ENCODE measurements at regions not wholly inside any gene's neighbourhood (a gene's known extent, or its start where the extent isn't known, plus 50 kb on each side); places are given as distances from the start of the nearest gene placed in this dataset.

GRCh38 chr18:33924576-33924975 is 300.1 kb downstream of the NOL4 start:
- no peaks in the 10 kb centered on the region for H4K20me1 ChIP-seq (ENCODE audit: insufficient read depth)
- no peaks in the 10 kb centered on the region for H3K9me2 ChIP-seq (ENCODE audit: insufficient read depth, low read length)
- H2AFZ ChIP-seq (ENCODE audit: low read depth, low read length): no peak overlapping the region
- no peak overlapping the region for H3K4me2 ChIP-seq (ENCODE audit: low read length)
- TF ChIP-seq EP300 (conservative IDR thresholded peaks at IDR 0.05; ENCODE audit: poor library complexity, severe bottlenecking) (no peak), EZH2 (IDR thresholded peaks at IDR 0.05; ENCODE audit: borderline replicate concordance, insufficient read depth, low read length, poor library complexity, severe bottlenecking) (no peak), POLR2AphosphoS5 (IDR thresholded peaks at IDR 0.05) (no peak), RAD21 (conservative IDR thresholded peaks at IDR 0.05) (no peak)
- H3K9ac ChIP-seq (ENCODE audit: low read length): no peak overlapping the region
- no peaks in the 10 kb centered on the region for H3K36me3 ChIP-seq (ENCODE audit: insufficient read depth, low read length)
- H3K27me3 ChIP-seq (ENCODE audit: insufficient read depth, low read depth, low read length): no peaks in the 10 kb centered on the region
- no peak overlapping the region for H3K4me3 ChIP-seq (ENCODE audit: low read length)
- no peaks in the 10 kb centered on the region for H3F3A ChIP-seq (ENCODE audit: insufficient read depth, low read length, poor library complexity, severe bottlenecking)
- H3K27ac ChIP-seq (ENCODE audit: low read length): no peak overlapping the region
- no peaks in the 10 kb centered on the region for H3K79me2 ChIP-seq (replicated peaks; ENCODE audit: insufficient read depth, low read length)
- H3K9me3 ChIP-seq (ENCODE audit: low read length): no peaks in the 10 kb centered on the region

GRCh38 chr18:33923980-33924379 is 300.7 kb downstream of the NOL4 start:
- Histone ChIP-seq H3K27ac (ENCODE audit: low read length) (no peak overlapping the region), H3F3A (ENCODE audit: insufficient read depth, low read length, poor library complexity, severe bottlenecking) (no peaks in the 10 kb centered on the region), H3K4me2 (ENCODE audit: low read length) (no peak overlapping the region), H3K27me3 (ENCODE audit: insufficient read depth, low read depth, low read length) (no peaks in the 10 kb centered on the region), H3K9ac (ENCODE audit: low read length) (no peak overlapping the region), H3K9me2 (ENCODE audit: insufficient read depth, low read length) (no peaks in the 10 kb centered on the region), H4K20me1 (ENCODE audit: insufficient read depth) (no peaks in the 10 kb centered on the region), H3K4me3 (ENCODE audit: low read length) (peak overlapping the region; percentile 8), H2AFZ (ENCODE audit: low read depth, low read length) (no peak overlapping the region), H3K79me2 (replicated peaks; ENCODE audit: insufficient read depth, low read length) (no peaks in the 10 kb centered on the region), H3K9me3 (ENCODE audit: low read length) (no peaks in the 10 kb centered on the region), H3K36me3 (ENCODE audit: insufficient read depth, low read length) (no peaks in the 10 kb centered on the region)
- no peak for TF ChIP-seq SMC3 (conservative IDR thresholded peaks at IDR 0.05; ENCODE audit: poor library complexity)
- no peak for TF ChIP-seq EP300 (conservative IDR thresholded peaks at IDR 0.05; ENCODE audit: poor library complexity, severe bottlenecking)
- TF ChIP-seq POLR2AphosphoS5 (IDR thresholded peaks at IDR 0.05): no peak
- TF ChIP-seq CTCF (IDR thresholded peaks at IDR 0.05; ENCODE audit: poor library complexity, severe bottlenecking): no peak
- no peak for TF ChIP-seq MXI1 (conservative IDR thresholded peaks at IDR 0.05; ENCODE audit: poor library complexity, severe bottlenecking)
- no peak for TF ChIP-seq TAF1 (IDR thresholded peaks at IDR 0.05; ENCODE audit: low read depth)
- TF ChIP-seq EZH2 (IDR thresholded peaks at IDR 0.05; ENCODE audit: borderline replicate concordance, insufficient read depth, low read length, poor library complexity, severe bottlenecking): no peak
- TF ChIP-seq REST (IDR thresholded peaks at IDR 0.05; ENCODE audit: borderline replicate concordance): no peak
- TF ChIP-seq RAD21 (conservative IDR thresholded peaks at IDR 0.05): no peak

All from neural cell (in vitro differentiated cells).